SK-N-SH treated with all-trans-retinoic acid at 6 μM for 48 hours (cell line): ENCODE measurements at regions not wholly inside any gene's neighbourhood (a gene's known extent, or its start where the extent isn't known, plus 50 kb on each side); places are given as distances from the start of the nearest gene placed in this dataset.

Source experiments
- ESRRG ChIP-seq: fragments of 250-450 bp; sonication (Bioruptor Pico); IDR thresholded peaks from 2 replicates; pipeline ENCODE4 v1.6.1; 2021; ENCODE audit warnings: mild to moderate bottlenecking
- ISL1 ChIP-seq: fragments of 250-450 bp; sonication (Bioruptor Pico); IDR thresholded peaks from 2 replicates; pipeline ENCODE4 v2.1.2; 2022; ENCODE audit warnings: mild to moderate bottlenecking, moderate library complexity
- OSR1 ChIP-seq: fragments of 250-450 bp; sonication (Bioruptor Pico); IDR thresholded peaks from 2 replicates; pipeline ENCODE4 v1.8.0; 2022; ENCODE audit warnings: moderate library complexity, mild to moderate bottlenecking, inconsistent platforms
- RARB ChIP-seq: fragments of 250-450 bp; sonication (Bioruptor Pico); IDR thresholded peaks from 2 replicates; pipeline ENCODE4 v1.8.0; 2021; ENCODE audit warnings: mild to moderate bottlenecking, moderate library complexity
- SNAI2 ChIP-seq: fragments of 250-450 bp; sonication (Bioruptor Pico); IDR thresholded peaks from 2 replicates; pipeline ENCODE4 v1.5.0; 2020; ENCODE audit warnings: mild to moderate bottlenecking, moderate library complexity
- TCF4 ChIP-seq: fragments of 250-450 bp; sonication (Bioruptor Pico); IDR thresholded peaks from 2 replicates; pipeline ENCODE4 v1.8.0; 2021; ENCODE audit warnings: mild to moderate bottlenecking, moderate library complexity, borderline replicate concordance
- TOX ChIP-seq: fragments of 250-450 bp; sonication (Bioruptor Pico); IDR thresholded peaks from 2 replicates; pipeline ENCODE4 v1.8.0; 2021; ENCODE audit warnings: mild to moderate bottlenecking, moderate library complexity, borderline replicate concordance
- ZNF70 ChIP-seq: fragments of 450-650 bp; formaldehyde crosslinking; IDR thresholded peaks from 2 replicates; pipeline ENCODE4 v1.5.0; 2020; ENCODE audit warnings: mild to moderate bottlenecking, moderate library complexity
- TF ChIP-seq, protein P1 (sequence below): fragments of 250-450 bp; sonication (Bioruptor Pico); IDR thresholded peaks from 2 replicates; pipeline ENCODE4 v1.5.0; 2020; ENCODE audit warnings: mild to moderate bottlenecking, moderate library complexity

GRCh38 chr12:42696406-42697149 is 107.0 kb upstream of the PRICKLE1 start:
- TF ChIP-seq ZNF70 (CRISPR knock-in tag), result no peak
- no peak for TF ChIP-seq RARB
- TF ChIP-seq SNAI2 (CRISPR knock-in tag), result no peak
- TF ChIP-seq, protein P1, sequence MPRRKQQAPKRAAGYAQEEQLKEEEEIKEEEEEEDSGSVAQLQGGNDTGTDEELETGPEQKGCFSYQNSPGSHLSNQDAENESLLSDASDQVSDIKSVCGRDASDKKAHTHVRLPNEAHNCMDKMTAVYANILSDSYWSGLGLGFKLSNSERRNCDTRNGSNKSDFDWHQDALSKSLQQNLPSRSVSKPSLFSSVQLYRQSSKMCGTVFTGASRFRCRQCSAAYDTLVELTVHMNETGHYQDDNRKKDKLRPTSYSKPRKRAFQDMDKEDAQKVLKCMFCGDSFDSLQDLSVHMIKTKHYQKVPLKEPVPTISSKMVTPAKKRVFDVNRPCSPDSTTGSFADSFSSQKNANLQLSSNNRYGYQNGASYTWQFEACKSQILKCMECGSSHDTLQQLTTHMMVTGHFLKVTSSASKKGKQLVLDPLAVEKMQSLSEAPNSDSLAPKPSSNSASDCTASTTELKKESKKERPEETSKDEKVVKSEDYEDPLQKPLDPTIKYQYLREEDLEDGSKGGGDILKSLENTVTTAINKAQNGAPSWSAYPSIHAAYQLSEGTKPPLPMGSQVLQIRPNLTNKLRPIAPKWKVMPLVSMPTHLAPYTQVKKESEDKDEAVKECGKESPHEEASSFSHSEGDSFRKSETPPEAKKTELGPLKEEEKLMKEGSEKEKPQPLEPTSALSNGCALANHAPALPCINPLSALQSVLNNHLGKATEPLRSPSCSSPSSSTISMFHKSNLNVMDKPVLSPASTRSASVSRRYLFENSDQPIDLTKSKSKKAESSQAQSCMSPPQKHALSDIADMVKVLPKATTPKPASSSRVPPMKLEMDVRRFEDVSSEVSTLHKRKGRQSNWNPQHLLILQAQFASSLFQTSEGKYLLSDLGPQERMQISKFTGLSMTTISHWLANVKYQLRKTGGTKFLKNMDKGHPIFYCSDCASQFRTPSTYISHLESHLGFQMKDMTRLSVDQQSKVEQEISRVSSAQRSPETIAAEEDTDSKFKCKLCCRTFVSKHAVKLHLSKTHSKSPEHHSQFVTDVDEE (CRISPR knock-in tag), result no peak
- no peak for TF ChIP-seq TCF4
- TF ChIP-seq TOX (CRISPR knock-in tag), result no peak
- TF ChIP-seq ISL1 (CRISPR knock-in tag), result no peak
- no peak for TF ChIP-seq OSR1 (CRISPR knock-in tag)
- TF ChIP-seq ESRRG (CRISPR knock-in tag), result no peak
